ENCODE measurements at regions not wholly inside any gene's neighbourhood (a gene's known extent, or its start where the extent isn't known, plus 50 kb on each side); places are given as distances from the start of the nearest gene placed in this dataset.
"Not testable (repeated sequence)": the region's sequence is repeated elsewhere in the genome, so short reads cannot be mapped to it uniquely, and the experiment has no call there.

DNA sequence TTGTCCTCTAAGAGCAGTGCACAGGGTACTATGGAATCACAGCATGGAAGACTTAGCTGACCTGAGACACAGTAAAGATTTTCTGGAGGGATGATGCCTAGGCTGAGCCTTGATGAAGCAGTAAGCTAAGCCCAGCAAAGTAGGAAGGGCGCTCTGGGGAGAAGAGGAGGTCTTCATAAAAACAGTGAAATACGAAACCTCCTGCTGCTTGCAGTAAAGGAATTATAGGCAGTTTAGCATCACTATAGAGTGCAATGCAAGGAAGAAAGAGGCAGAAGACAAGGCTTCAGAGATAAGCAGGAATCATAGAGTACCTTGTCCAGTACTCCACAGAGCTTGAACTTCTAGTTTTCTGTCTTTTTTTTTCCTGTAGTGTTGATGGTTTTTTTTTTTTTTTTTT, 555.7 kb upstream of the CADM1 start:
- no peak for DNase-seq

- no peak for DNase-seq
These were observed 552.8 kb upstream of the CADM1 start for GRCh38 chr11:116057000-116057399.

DNA sequence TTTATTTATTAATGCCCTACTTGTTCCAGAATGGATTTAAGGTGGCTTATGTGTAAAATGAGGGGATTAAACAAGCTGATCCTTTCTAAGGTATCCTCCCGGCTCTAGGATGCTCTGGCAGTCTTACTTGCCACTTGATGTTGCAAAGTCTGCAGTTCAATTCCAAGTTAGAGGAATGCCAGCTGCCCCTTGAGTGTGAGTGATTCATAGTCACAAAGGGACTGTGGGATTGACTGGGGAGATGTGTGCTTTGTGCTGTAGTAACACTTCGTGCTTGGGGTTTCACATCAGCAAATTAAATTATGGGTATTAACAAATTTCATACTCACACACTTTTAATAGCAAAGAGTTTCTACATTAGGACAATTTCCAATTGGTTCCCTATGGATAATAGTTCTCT, 550.8 kb upstream of the CADM1 start:
- no peak for DNase-seq

GRCh38 chr11:116053548-116053919, 549.3 kb upstream of the CADM1 start:
- DNase-seq: no peak

DNA sequence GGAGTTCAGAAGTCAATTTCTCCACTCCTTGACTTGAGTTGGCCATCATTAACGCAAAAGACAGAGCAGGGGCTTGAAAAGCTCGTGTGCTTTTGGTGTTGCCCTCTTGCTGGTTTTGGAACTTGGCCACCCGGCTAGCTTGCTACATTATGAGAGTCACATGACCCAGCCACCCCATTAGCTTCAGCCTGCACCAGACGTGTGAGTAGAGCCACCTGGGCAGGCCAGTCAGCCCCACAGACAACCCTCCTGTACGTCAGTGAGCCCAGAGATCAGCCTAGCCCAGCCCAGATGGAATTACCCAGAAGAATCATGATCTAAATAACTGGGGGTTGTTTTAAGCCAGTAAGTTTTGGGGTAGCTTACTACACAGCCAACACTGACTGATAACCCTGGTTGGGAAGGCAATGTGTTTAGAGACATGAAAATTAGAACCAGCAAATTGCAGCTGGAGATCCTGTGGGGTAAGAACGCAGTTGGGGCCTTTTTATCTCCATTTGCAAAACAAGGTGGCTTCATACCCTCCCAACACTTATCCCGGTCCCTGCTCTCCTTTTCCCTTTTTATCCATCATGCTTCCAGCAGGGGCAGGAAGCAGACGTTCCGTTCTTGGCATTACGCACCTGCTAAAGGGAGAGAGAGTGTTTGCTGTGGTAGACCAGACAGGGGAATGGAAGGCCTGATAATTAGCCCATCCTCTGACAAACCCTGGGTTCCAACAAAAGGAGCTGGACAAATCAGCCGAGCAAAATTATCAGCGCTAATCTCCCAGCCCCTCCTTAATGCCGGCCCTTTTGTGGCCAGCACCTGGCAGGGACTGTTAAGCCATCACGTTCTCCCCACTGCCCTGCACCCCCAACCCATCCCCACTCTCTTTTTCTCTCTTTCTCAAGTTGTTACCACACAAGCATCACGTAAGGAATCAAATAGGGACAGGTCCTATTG, 548.7 kb upstream of the CADM1 start:
- no peak for DNase-seq

GRCh38 chr11:116051494-116051893, 547.3 kb upstream of the CADM1 start:
- DNase-seq: no peak

DNA sequence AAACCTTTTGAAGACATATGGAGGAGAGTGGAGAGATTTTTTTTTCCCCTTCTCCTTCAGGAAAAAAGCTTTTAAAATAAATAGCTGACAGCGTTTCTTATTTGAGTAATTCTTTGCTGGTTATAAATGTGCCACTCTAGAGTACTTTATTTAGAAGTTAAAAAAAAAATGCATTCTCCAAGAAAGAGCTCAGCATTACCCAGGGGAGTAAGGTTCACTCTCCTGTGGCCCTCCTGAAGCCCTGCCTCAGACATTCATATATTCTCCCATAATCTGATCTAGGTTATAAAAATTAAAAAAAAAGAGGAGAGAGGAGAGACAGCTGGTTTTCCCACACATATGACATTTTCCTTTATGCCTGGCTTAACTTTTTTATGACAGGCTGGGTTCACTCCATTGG, 545.2 kb upstream of the CADM1 start:
- DNase-seq: no peak

- no peak for DNase-seq
These were observed 541.9 kb upstream of the CADM1 start for GRCh38 chr11:116046127-116046526.

DNA sequence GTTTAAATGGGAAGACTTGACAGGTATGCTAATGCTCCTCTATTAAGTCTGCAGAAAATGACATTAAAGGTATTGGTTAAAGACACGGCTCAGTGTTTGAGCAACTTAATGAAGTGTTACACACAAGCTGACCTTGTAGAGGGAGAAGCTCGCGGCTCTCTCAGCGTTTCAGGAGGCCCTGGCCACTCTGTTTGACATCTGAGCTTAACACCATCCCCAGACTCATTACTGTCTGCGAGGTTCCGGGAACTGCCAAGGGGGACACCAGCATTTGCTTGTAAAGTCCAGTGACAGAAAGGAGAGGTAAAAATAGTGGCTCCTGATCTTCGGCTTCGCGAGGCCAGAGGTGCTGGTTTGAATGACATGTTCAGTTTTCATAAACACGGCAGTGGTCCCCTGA, 540.7 kb upstream of the CADM1 start:
- no peak for DNase-seq

GRCh38 chr11:116044520-116044919, 540.3 kb upstream of the CADM1 start:
- DNase-seq: no peak

GRCh38 chr11:116043857-116044256, 539.6 kb upstream of the CADM1 start:
- DNase-seq: no peak

DNA sequence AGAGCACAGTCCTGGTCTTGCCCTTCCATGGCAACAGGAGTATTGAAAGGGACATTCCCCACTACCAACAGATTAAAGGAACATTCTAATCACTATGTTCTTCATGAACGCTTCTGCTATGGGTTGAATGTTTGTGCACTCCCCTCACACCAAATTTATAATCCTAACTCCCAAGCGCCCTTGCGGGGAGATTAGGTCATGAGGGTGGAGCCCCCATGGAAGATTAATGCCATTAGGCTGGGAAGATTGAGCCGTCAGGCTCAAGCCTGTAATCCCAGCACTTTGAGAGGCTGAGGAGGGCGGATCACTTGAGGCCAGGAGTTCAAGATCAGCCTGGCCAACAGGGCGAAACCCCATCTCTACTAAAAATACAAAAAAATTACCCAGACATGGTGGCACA, 538.8 kb upstream of the CADM1 start:
- DNase-seq: not testable (repeated sequence)

DNA sequence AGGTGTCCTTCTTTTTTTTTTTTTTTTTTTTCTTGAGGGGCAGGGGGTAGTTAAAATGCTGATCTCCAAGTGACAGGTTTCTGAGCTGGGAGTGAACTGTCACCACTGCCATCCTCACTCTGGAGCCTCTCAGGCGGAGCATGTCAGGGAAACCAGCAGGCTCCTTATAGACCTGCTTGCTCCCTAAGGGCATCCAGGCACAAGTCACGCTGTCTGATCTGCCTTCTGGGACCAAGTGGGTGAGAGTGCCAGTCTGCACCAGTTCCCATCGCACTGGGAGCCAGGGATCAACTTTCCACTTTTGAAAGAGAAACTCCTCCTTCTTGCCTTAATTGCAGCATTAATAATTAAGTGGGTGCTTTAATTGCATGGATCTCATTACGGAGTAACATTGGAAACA, 537.9 kb upstream of the CADM1 start:
- no peak for DNase-seq

DNA sequence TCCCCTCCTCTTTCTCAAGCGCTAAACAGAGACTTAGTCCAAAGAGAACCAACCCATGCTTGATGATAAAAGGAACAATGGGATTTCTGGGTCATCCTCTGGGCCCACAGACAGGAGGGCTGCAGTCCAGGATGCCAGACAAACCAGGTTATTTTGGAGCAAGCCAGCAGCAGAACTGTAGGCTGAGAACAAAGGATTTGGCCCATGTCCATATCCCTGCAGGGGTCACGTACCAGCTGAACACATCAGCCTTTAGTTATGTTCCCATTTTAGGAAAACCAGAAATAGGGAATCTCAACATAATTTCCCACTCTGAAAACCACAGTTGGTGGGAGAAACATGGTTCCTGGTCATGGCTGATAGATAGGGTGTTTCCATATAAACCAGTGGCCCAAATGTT, 533.6 kb upstream of the CADM1 start:
- DNase-seq: no peak

- DNase-seq: no peak
These were observed 531.8 kb upstream of the CADM1 start for GRCh38 chr11:116035977-116036376.

DNA sequence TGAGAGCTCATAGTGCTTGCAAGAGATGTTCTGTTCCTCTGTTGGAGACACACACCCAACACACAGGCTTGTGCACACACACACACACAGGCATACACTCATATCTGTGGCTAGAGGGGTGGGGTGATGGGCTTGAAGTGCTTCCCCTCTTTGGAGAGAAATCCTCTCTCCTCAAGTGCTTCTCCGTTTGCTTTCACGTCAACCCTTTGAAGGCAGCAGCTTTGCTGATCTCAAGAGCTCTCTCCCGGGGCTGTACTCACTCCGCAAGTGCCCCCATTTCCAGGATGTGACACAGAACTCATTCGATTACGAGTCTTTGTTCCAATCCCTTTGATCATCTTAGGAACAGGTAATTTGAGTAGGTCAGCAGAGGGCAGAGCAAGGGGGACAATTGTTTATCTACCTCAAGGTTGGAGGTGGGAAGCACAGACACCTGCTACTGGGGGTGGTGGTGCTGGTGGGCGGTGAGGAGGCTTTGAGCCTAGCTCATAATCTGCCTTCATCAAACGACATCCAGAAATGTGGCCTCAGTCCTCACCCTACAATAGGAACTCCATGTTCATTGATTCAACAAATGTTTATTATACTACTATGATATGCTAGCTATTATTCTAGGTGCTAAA, 529.8 kb upstream of the CADM1 start:
- no peak for DNase-seq

DNA sequence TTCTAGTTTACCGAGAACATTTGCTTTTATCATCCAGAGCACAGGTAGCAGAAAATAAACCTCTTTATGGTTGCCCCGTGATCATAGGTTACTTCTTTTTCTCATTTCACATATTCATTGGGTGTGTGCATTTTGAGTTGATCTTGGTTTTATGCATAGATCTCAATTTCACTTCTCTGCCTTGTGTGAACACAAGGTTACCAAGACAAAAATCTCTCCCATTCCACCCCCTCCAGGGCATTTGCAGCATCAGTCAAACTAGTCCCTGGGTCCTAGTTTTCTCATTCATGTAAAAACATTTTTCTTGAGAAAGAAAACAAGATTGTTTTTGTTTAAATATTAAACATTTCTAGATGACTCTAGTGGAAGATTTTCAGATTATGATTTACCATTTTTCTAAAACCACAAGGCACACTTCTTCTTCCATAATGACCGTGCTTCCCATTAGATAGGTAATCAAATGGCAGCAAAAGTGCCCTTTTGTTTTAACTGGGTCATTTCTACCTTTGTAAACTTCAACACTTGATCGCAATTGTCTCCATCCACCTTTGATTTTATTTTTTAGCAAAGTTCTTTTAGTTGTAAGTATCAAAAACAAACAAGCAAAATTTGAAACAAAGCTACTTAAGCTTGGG, 526.6 kb upstream of the CADM1 start:
- DNase-seq: no peak

DNA sequence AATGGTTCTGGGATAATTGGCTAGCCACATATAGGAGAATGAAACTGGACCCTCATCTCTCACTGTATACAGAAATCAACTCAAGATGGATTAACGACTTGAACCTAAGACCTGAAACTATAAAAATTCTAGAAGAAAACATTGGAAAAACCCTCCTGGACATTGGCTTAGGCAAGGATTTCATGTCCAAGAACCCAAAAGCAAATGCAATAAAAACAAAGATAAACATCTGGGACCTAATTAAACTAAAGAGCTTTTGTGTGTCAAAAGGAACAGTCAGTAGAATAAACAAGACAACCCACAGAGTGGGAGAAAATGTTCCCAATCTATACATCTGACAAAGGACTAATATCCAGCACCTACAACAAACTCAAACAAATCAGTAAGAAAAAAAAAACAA, 524.3 kb upstream of the CADM1 start:
- DNase-seq: not testable (repeated sequence)

DNA sequence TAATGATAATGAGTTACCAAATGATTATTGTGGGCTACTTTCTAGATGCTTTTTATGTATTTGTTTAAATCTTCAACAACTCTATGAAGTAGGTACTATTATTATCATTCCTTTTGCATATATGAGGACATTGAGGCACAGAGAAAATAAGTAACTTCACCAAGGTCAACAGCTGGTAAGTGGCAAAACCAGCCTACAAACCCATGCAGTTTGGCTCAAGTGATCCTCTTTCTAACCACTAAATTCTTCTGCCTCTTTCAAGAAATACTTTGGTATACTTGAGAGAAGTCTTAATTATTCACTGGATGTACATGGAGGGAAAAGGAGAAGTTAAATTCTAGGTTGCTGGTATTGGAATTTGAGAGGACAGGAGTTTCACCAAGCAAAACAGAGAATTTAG, 495.2 kb upstream of the CADM1 start:
- no peak for DNase-seq

DNA sequence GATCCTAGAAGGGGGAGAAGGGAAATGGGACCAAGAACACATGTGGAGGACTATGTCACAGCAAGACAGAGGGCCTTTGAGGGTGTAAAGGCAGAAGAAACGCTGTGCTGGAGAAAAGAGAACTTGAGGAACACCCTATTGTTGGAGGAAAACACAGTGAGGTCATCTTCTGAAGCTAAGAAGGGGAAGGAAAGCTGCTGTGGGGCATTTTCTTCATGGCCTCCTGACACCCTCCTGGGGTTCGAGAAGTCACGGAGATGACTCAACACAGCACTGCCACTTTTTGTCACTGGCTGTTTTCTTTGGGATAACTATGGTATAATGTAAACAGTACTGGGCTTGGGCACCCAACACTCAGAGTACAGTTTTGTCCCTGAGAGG, 492.6 kb upstream of the CADM1 start:
- DNase-seq: no peak

GRCh38 chr11:115996125-115996807, 492.1 kb upstream of the CADM1 start:
- DNase-seq: no peak

- DNase-seq: no peak
These were observed 489.4 kb upstream of the CADM1 start for GRCh38 chr11:115993590-115993989.

GRCh38 chr11:115990004-115990447, 485.8 kb upstream of the CADM1 start:
- DNase-seq: no peak
